GM18505 (cell line): ENCODE measurements at regions not wholly inside any gene's neighbourhood (a gene's known extent, or its start where the extent isn't known, plus 50 kb on each side); places are given as distances from the start of the nearest gene placed in this dataset.
"Not testable (repeated sequence)": the region's sequence is repeated elsewhere in the genome, so short reads cannot be mapped to it uniquely, and the experiment has no call there.

Source experiments
- ATAC-seq: cut with Tn5 transposase; IDR thresholded peaks from one replicate; pipeline ENCODE4 v1.9.1; 2021; ENCODE audit not compliant: unreplicated experiment
- POLR2A ChIP-seq: IDR thresholded peaks from 4 replicates; pipeline ENCODE4 v1.6.1; 2011; ENCODE audit warnings: borderline replicate concordance; ENCODE audit not compliant: insufficient read depth, insufficient read length; ENCODE audit errors: extremely low read depth

DNA sequence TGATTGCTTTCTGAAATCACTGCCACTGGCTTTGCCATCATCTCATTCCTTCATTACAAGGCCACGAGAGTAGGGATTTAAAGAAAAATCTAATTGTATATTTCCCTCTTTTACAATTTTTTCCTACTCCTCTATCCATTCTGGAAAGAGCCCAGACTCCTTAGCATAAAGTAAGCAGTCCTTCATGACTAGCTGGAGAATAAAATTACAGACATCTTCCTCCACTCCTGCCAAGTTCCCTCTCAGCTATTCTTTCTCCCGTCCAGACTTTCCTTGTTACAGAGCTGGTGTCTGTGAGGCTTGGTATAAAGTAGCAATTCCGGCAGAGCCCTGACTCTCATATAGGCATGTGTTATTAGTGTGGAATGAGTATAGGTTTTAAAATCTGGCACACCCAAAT lies 806.8 kb downstream of the PLCL1 start:
- TF ChIP-seq POLR2A, result no peak

DNA sequence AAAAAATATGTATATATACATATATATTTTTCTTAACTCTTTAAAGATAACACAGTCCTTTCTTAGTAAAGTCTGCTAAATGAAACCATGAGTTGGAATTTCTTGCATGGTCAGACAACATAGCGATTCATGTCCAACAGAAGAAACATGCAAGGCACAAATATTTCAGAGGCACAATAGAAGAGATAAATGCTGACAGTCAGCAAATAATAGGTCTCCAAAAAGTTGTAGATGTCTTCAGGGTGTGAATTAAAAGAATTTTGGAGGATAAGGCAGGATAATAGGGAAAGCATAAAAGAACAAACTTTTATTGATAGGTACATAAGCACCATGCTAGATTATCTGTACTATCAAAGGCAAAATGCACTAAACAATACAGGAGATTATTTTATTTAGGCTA lies 800.2 kb downstream of the PLCL1 start:
- no peak for TF ChIP-seq POLR2A
- no peak for ATAC-seq

More for the DNA sequence above, 806.8 kb downstream of the PLCL1 start:
- no peak for ATAC-seq

DNA sequence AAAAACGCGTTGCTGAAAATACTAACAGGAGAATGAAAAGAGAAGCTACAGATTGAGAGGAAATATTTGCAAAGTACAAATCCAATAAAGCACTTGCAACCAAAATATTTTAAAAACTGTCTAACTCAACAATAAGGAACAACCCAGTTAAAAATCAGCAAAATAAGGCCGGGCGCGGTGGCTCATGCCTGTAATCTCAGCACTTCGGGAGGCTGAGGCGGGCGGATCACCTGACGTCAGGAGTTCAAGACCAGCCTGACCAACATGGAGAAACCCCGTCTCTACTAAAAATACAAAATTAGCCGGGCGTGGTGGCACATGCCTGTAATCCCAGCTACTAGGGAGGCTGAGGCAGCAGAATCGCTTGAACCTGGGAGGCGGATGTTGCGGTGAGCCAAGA lies 798.6 kb downstream of the PLCL1 start:
- not testable (repeated sequence) for ATAC-seq

DNA sequence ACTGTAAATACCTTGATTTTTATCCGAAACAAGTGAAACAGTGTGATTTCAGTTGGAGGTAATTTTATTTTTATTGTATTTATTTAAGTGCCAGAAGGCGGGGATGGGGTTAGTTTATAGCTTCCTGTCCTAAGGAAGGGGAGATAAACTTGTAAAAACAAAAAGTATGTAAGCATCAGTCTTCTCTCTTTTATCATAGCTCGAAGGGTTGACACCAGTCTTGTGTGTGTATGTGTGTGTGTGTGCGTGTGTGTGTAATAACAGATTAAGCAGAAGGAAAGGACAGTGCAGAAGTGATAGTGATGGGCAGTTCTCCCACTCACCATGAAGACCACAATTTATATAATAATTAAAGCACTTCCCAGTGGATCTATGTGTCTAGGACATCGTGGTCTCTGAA lies 793.3 kb downstream of the PLCL1 start:
- ATAC-seq, result no peak
- no peak for TF ChIP-seq POLR2A

DNA sequence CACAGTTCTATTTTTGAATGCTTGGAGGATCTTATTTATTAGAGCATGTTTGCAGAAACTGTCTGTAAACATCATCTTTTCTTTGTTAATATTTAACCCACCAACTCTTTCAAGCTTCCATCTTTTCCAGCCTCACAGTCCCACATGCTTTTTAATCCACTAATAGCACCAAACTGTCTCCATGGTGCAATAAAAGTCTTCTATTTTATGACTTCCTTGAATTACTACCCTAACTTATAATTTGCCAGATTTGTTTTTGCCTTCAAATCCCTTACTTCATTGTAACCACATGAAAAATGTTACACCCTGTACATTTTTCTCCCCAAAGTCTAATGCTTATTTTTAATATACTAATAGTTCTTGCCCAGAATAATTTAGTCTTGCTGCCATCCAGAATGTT lies 792.6 kb downstream of the PLCL1 start:
- TF ChIP-seq POLR2A, result no peak
- ATAC-seq, result no peak

DNA sequence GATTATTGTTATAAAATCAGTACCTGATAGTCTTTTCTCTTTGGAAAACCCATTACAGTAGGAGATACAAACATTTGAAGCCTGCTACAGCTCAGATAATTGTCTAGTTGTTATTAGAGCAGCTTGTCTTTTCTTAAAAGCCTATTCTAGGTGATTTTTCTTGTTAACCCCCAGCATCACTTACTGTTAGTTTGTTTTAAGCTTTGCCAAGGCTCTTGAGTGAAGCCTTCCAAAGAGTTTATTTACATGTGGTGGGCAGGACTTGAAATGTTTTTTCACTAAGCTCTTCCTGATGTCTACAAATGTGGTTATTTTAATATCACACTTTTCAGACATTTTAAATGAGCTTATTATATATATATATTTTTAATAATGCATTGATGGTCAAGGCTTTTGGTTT lies 791.3 kb downstream of the PLCL1 start:
- ATAC-seq, result no peak
- no peak for TF ChIP-seq POLR2A

DNA sequence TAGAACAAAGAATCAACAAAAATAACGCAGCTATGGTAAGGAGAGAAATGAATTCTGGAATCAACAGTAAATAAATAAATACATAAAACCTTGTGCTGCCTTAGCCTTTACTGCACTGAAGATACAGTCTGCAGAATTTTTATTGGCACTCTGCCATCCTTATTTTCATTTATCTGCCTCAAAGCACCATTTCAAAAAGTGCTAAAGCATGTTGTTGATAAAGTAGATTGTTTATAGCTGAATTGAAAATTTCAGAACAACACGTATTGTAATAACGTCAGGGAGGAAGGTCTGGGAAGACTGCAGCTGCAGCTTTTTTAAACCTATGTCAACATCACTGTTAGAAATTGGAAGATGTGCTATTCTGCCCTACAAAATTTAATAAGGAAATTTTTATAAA lies 787.2 kb downstream of the PLCL1 start:
- no peak for TF ChIP-seq POLR2A
- ATAC-seq, result no peak

DNA sequence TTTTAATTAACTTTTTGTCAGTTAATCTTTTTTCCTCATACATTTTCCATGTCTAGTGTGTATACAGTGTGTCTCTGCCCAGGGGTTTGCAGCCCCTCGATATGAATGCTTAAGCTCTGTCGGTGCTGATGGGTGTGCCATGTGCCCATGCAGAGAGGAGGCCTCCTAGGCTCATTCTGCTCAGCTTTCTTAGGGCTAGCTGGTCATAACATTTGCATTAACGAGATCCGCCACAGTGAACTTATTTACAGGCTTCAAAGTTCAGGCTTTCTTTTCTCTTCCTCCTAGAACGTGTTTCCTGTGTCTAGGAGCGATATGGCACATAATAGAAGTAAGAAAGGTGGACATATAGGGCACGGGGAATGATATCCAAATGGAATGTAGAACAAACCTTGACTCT lies 783.3 kb downstream of the PLCL1 start:
- ATAC-seq, result no peak
- no peak for TF ChIP-seq POLR2A

DNA sequence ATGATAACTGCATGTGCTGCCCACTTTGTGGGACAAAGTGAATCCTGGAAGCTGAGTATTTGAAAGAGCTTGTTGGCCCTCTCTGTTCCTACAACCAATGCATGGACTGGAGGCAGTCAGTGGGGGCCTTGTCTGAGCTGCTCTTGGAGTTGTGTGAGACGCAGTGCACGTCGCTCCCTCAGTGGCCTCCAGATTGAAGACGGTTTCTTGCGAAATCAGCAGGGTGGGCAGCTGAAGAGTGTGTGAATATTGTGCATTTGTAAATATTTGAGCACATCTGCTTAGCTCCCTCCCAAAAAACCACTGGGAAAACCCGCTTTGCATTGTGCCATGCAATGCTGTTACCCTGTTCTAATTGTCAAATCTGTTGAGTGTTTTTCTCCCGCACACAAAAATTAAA lies 782.8 kb downstream of the PLCL1 start:
- ATAC-seq, result no peak
- TF ChIP-seq POLR2A, result no peak

DNA sequence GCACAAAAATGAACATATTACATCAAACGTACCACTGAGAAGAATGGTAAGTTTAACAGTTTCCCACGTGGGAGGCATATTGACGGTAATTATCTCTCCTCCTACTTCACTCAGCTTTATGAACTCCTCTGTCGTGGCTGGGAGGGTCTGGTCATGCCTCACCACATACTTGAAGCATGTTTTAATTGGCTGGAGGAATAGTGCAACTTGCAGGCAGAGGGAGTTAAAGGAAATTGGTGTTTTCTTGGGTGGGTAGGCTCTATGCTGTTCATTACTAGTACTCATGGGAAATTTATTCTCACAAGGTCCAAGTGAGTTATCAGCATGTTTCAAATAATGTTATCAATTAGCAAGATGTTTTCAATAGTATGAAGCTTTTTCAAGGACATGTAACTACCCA lies 767.0 kb downstream of the PLCL1 start:
- TF ChIP-seq POLR2A, result no peak
- ATAC-seq, result no peak

DNA sequence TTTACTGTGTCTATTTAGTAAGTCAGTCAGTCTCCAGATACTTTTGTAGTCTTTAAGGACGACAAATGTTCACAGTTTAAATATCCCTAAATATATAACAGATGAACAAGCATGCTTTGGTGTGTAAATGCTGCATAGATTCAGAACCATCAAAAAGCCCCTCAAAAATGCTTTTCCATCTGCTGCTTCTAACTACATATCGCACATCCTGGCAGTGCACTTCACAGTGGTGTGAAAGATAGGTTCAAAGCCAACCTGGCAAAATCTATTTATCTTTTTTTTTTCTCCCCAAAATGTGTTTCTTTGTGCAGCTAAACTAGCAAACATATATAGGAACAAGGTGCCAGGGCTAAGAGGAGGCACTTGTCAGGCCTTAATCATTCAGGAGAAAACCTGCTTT lies 753.8 kb downstream of the PLCL1 start:
- no peak for TF ChIP-seq POLR2A
- ATAC-seq, result no peak

DNA sequence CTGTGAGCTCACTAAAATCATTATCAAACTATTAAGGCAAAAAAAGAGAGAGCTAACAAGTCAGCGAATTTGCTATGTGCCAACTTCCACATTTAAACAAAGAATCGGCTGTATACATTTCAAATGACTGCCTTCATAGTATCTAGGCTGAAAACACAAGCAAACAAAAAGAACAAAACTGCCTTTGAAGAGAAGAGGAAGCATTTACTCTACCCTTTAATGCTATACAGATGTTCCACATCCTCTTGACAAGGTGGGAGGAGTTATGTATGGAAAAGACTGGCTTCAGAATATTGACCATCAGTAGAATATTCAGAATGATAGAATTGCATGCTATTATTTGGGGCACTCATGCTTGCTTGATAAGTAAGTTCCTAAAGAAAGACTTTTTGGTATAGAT lies 741.7 kb downstream of the PLCL1 start:
- TF ChIP-seq POLR2A, result no peak
- ATAC-seq, result no peak

DNA sequence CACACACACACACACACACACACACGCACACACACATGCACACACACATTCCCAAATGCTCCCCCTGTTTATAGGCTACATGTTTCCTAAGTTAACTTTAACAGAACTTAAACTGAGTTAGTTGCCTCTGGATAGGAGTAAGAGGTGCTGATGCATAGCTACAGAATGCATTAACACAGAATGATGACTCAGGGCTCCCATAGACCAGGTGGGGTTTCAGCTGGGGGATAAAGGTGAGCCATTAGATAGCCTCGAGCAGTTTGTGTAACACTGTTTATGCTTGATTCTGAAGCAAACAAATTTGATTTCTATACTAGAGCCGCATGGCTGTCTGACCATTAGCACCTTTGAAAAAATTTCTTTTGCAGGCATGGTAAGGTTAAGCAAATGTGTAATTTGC lies 741.0 kb downstream of the PLCL1 start:
- TF ChIP-seq POLR2A, result no peak

DNA sequence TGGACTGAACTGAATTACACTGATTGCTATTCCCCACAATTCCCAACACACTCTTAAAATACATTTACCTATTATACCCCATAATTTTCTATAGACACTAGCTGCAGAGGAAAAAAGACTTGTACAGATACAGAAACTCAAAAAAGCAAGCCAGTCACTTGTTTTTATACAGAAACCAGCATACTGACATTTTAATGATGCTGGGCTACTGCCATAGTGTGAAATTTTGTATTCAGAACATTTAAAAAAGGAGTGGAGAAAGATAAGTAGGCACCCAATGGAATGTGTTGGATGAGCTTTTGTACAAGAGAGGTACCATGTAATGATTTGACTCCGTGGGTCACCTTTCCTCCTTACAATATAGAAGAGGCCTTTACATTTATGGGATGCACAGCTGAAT lies 740.1 kb downstream of the PLCL1 start:
- no peak for TF ChIP-seq POLR2A
- ATAC-seq, result no peak

More for the DNA sequence above, 741.0 kb downstream of the PLCL1 start:
- no peak for ATAC-seq

DNA sequence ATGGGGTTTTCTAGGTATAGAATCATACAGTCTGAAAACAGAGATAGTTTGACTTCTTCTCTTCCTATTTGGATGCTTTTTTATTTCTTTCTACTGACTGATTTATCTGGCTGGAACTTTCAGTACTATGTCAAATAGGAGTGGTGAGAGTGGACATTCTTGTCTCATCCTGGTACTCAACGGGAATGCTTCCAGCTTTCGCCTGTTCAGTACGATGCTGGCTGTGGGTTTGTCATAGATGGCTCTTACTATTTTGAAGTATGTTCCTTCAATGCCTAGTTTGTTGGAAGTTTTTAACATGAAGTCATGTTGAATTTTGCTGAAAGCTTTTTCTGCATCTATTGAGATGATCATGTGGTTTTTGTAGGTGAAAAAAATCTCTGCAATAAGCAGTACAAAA lies 730.4 kb downstream of the PLCL1 start:
- no peak for TF ChIP-seq POLR2A
- ATAC-seq, result no peak
